GM21528 (cell line): ENCODE measurements at regions not wholly inside any gene's neighbourhood (a gene's known extent, or its start where the extent isn't known, plus 50 kb on each side); places are given as distances from the start of the nearest gene placed in this dataset.
"Not testable (repeated sequence)": the region's sequence is repeated elsewhere in the genome, so short reads cannot be mapped to it uniquely, and the experiment has no call there.

Source experiments
- ATAC-seq: cut with Tn5 transposase; IDR thresholded peaks from one replicate; pipeline ENCODE4 v1.9.1; 2021; ENCODE audit warnings: mild to moderate bottlenecking, moderate library complexity; ENCODE audit not compliant: unreplicated experiment, low FRiP score

DNA sequence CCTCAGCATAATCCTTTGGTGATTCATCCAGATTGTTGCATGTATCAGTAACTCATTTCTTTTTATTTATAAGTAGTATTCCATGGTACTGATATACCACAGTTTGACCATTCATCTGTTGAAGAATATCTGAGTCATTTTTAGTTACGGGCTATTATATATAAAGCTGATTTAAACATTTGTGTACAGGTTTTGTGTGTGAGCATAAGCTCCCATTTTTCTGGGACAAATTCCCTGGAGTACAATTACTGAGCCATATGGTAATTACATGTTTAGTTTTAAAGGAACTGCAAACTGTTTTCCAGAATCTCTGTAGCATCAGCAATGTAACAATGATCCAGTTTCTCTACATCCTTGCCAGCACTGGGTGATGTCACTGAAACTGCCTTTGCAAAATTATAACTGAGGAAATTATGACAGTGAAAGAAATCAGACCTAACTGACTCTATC lies 236.2 kb upstream of the KRR1 start:
- ATAC-seq = no peak

DNA sequence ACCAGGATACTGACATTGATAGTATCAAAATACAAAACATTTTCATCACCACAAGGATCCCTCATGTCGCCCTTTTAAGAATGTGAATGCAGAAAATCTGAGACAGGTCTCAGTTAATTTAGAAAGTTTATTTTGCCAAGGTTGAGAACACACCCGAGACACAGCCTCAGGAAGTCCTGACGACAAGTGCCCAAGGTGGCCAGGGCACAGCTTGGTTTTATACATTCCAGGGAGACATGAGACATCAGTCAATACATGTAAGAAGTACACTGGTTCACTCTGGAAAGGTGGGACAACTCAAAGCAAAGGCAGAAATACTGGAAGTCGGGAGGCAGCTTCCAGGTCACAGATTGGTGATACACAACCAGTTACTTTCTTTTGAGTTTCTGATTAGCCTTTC lies 235.2 kb upstream of the KRR1 start:
- no peak for ATAC-seq

DNA sequence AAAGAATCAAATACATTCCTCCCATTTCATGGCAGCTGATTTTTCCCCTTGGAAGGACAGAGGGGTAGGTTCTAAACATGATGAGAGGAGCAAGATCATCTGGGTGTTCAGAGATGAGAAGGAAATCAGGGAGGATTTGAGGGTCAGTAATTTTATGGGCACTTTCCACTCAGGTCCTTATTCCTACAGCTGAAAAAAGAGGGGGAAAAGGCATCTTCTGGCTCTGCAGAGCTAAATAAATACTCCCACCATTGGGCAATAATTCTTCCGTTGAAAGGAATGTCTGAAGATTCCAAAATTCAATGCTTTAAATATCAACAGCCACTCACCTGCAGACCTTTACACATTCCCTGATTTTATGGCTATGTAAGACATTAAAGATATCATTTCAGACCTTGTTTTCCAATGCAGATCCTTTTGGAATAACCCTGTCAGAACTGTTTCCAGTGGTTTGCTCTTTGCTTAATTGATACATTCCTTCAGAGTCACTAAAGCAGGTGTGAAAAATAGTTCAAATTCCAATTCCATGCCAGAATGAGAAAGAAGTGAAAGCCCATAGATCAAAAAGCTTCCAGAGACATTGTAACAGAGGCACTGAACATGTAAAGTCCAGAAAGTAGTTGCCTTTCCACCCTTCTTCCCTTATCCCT lies 233.3 kb upstream of the KRR1 start:
- ATAC-seq = no peak

DNA sequence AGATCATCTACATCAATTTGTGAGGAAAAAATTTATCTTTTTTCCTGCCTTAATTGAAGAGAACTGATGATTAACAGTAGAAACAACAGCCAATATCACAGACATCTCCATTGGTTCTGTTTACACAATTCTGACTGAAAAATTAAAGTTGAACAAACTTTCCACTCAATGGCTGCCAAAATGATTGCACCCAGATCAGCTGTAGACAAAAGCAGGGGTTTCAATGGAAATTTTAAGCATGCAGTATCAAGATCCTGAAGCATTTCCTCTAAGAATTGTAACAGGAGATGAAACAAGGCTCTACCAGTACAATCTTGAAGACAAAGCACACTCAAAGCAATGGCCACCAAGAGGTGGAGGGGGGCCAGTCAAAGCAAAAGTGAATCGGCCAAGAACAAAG lies 231.6 kb upstream of the KRR1 start:
- no peak for ATAC-seq

DNA sequence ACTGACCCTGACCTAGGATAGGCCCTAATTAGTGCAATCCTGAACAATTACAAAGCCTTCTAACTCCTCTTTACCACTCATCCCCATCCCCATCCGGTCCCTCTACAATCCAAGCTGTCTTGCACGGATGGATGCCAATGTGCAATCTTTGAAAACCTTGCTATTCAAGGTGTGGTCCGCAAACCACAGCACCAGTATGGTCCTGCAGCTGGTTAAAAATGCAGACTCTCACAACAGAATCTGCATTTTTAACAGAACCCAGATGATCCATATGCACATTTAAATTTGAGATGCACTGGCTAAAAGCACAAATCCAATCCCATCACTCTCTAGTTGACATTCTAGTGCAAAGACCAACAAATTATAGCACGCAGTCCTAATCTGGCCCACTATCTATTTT lies 230.6 kb upstream of the KRR1 start:
- no peak for ATAC-seq

DNA sequence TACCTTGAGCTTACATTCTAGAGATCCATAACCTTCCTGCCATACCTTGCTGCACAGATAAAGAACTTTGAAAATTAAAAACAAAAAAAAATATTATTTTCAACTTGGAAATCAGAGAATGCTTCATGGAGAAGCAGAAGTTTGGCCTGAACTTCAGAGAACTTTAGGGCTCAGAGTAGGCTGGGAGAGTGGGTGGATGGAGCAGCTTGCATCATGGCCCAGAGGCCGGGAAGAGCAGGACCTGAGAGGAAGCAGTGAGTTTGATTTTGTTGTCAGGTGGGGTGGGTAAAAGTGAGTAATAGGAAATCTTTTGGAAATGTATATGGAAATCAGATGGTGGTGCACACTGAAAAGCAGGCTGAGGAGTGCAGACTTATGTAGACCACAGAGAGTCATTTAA lies 228.5 kb upstream of the KRR1 start:
- no peak for ATAC-seq

DNA sequence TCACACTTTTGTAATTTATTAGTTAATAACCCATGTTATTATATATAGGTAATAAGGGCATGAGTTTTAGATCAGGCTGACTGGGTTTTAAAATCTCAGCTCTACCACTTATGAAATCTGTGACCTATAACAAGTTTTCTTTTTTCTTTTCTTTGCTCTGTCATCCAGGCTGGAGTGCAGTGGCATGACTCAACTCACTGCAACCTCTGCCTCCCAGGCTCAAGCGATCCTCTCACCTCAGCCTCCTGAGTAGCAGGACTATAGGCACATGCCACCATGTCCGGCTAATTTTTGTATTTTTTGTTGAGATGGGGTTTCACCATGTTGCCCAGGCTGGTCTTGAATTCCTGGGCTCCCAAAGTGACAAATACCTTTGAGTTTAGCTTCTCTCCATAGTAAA lies 227.7 kb upstream of the KRR1 start:
- not testable (repeated sequence) for ATAC-seq

DNA sequence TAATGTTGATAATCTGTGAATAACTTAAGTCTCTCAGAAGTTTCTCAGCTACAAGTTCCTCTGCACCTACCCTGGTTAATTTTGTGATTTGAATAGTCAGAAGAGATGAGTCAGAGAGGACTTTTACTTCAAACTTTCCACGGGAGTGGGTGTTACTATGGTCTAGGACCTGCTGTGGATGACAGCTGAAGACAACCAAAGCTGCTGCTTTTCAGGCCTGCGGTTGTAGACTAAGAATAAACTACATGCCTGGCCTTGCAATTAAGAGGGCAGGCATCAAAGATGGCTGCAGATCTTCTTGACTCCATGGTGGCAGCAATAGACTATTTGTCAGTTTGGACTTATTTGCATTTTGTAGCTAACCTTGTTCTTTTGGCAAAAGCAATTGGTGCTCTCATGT lies 227.1 kb upstream of the KRR1 start:
- ATAC-seq = peak; percentile 87

DNA sequence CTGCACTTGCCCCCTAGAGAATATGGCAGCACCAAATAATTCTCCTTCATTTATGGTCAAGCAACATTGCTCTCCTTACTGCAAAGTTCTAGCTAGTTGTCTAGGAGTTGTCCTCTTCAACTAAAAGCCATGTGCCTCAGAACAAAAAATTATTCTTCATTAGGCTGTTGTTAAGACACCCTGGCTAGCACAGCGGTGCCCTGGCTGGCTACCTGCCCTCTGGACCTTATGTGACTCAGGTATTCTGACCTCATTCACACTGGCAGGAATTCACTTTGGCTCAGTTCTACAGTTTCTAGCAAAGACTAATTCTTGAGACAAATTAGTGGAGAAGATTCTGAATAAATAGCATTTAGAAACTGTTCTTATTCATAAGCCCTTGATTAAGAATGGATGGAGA lies 224.4 kb upstream of the KRR1 start:
- no peak for ATAC-seq

DNA sequence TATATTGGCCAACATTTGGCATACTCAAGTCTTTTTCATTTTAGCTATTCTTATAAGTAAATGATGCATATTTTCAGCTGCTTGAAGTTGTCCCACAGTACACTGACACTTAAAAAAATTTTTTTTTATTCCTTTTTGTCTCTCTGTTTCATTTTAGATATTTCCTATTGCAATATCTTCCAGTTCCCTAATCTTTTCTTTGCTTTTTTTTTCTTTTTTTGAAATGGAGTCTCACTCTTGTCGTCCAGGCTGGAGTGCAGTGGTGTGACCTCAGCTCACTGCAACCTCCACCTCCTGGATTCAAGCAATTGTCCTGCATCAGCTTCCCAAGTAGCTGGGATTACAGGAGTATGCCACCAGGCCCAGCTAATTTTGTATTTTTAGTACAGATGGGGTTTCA lies 217.4 kb upstream of the KRR1 start:
- no peak for ATAC-seq

DNA sequence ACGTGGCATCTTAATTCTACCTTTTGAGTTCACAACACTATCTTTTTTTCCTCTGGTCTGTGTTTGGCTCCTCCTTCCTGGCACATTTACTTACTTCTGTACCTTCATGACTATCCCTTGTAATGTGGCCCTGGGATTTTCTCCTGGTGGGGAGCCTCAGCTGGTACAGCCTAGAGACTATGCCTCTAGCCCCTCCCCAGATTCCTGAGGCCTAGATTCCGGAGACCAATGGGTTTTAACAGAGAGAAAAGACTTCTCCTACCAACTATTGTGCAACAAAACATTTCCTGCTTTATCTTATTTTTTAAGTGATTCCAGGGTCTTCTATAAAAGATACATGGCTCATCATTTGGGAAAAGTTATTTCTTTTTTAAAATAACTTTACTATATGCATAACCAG lies 216.2 kb upstream of the KRR1 start:
- ATAC-seq = no peak

DNA sequence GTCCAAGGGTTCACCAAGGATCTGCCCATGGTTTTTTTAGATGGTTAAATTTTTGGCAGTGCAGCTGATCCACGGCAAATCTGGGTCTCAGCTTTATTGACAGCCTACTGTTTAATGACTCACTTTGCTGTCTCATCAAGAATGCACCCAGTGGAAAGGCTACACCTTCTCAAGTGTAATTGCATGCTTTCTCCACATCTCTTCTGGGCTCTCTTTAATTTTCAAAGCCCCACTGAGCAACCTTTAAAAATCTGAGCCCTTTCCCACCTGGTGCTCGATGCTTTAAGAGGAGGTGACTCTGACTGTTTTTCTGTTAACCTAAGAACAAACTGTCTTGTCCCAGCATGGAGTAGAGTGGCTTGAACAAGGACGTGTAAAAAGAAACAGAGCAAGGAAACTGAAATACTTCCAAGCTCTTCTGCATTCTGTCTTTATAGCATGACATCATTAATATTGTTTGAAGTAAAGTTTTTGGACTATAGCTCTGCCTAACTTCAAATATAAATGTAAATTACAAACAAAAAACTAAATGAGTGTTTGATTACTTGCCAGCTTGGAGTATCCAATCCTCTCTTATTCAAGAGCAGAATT lies 214.2 kb upstream of the KRR1 start:
- ATAC-seq = no peak

DNA sequence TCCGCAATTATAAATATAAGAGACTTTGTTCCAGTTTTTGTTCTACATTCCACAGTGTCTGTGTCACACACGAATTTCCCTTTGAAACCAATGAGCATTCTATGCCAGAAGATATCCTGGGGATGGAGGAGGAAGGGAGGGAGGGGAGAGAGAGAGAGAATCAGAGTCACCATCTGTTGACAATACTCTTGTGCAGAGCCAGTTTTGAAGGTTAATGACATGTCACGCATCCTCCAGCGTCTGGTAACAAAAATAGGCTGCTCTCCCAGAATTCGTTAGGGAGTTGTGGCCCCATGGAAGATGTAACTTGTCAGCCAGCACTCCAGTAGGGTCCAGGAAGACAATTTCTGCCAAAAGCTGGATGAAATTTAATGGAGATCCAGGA lies 213.5 kb upstream of the KRR1 start:
- no peak for ATAC-seq

DNA sequence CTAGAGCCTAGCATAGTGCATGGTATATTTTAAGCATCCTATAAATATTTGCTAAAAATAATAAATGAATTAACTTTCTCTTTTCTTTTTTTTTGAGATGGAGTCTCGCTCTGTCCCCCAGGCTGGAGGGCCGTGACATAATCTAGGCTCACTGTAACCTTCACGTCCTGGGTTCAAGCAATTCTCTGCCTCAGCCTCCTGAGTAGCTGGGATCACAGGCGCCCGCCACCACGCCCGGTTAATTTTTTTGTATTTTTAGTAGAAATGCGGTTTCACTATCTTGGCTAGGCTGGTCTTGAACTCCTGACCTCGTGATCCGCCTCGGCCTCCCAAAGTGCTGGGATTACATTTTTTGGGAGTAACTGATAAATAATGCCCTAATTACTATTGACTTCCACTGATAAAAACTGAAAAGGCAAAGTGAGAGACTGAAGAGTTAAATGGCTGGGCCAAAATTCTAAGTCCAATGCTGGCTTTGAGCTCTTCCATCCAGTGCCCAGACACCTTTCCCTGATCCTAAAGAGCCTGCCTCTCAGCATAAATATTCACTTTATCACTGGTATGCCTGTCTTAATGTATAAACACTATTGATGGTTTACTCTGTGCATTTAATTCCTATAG lies 213.0 kb upstream of the KRR1 start:
- no peak for ATAC-seq

DNA sequence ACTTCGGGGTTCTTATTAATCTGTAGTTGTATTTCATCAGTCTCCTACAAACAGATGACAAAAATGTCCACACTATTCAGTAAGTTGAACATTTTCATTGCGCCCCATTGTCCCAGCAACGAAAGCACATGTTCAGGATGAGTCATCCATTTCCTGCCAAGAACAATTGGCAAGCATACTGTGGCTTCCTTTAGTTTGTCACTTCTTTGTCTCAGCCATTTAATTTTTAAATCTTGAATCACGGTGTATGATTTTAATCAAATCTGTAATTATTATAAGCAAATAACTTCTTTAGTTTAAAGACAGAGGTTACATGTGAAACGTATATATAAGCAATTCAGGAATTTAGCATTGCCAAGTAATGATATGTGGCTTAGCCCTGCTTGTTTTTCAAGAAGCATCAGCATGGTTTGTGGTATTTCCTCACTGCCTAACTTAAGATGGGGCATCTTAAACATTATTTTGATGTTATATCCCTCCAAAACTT lies 211.3 kb upstream of the KRR1 start:
- ATAC-seq = no peak

DNA sequence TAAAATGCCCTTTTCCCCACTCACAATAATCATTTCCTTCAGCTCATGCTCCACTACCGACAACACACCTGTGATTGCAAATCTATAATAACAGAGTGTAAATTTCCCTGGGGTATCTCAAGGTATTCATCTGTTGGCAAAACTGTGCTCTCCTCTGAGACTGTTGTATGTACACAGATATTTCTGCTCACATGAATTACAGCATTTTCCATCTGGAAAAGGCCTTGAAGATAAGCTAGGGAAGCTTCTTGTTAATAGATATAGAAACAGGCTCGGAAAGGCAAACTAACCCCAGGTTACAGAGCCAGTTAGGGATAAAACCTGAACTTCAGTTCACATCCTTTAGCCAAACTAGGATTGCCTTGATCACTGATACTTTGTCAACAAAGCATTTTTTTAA lies 210.4 kb upstream of the KRR1 start:
- ATAC-seq = no peak

DNA sequence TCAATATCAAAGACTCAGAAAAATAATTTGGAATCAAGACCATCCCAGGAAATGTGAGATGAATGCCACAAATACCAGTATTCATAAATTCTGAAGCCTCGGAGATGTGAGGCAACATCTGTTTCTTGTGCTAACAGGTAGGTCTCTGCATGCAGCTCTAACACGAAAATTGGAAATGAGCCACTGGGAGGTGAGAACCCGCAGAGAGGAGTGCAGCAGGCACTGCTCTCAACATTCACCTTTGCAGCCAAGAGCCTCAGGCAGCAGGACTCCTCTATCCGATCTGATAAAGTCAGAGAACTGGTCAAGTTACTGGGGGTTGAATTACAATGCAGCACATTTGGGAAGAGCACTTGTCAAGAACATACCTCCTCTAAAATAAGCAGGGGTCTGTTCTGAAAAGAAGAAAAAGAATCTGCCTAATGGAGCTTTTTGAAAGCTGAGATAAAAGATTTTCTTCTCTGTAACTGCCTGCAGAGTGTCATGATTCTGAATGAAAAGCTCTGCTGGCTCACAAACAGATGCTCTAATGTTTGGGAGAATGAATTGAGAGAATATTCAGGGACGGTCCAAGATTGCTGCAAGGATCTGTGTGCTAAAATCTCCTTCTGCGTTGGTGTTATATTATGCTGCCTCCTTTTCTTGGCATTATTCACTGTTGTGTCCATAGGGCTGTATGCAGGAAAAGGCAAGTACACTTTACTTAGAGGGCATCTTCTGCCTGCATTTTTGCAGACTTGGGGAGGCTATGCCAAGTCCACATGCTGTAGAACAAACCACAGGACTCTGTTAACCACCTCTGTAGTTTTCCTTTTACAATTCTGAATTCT lies 209.6 kb upstream of the KRR1 start:
- ATAC-seq = no peak

DNA sequence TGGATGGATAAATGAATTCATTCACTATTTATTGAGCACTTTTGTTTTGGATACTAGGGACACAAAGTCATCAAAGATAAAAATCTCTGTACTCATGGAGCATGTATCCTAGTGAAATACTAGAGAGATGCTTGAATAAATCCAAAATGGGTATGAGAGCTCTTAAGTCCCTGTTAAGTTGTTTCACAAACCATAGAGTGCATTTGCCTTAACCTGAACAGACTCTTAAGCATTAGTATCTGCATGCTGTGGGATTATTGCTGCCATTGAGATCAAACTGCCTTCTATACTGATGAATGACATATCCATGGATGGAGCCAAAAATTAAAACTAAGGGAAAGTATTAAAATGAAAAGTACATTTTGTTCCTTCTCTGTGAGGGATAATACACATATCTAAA lies 206.5 kb upstream of the KRR1 start:
- ATAC-seq = no peak

DNA sequence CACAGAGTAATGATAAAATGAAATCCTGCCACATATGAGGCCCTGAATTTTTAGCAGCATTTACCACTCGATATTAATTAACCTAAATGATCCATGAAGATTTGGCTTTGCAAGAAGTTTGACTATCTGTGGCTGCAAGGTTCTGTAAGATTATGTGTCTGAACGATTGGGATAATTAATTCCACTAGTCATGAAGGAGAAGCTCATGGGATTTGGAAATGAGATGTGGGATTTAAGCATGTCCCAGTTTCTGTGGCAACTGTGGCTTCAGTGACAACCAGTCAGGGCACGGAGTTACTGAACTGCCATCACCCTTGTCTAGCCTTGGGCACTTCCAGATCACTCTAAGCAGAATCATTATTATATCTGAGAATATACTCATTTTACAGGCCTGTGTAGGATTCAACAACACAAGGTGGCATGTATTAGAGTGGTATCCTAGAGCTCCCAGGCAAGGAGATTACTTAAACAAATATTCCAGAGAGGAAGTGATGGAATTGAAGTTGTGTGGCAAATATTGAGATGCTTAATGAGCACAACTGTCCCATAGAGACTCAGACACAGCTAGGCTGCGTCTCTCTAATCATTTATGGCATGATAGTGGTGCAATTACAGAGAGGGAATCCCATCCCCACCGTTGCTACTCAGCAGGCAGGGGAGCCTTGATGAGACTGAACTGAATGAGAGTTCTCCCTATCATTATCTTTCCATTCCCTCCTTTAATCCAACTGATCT lies 205.0 kb upstream of the KRR1 start:
- no peak for ATAC-seq

DNA sequence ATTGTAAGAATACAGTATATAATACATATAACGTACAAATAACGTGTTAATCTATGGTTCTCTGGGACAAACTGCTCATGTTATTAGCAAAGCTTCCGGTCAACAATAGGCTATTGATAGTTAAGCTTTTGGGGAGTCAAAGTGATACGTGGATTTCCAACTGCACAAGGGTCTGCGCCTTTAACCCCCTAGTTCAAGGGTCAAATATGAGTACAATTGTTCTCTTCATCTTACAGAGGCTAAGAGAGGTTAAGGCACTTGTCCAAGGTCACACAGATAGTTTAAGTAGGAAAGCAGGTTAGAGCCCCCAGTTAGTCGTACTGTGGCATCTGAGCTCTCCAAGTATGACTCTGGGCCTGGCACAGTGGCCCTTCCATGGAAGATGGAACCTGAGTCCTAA lies 204.3 kb upstream of the KRR1 start:
- ATAC-seq = no peak

DNA sequence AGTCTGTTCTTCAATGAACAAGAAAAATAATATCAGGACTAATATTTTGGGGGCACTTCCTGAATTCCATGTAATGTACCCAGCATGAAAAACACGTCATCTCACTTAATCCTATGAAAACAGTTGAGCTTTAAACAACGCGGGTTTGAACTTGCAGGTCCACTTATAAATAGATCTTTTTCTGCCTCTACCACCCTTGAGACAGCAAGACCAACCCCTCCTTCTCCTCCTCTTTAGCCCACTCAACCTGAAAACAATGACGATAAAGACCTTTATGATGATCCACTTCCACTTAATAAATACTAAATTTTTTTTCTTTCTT lies 203.9 kb upstream of the KRR1 start:
- ATAC-seq = no peak
